ENCODE measurements at regions not wholly inside any gene's neighbourhood (a gene's known extent, or its start where the extent isn't known, plus 50 kb on each side); places are given as distances from the start of the nearest gene placed in this dataset.

GRCh38 chr2:39515273-39515896 lies 78.3 kb upstream of the MAP4K3 start (continued):
- TF ChIP-seq NCOA2 (CRISPR knock-in tag; IDR thresholded peaks at IDR 0.05) (peak; percentile 80), ZNF282 (IDR thresholded peaks at IDR 0.05; ENCODE audit: partially characterized antibody) (no peak), DPF2 (CRISPR knock-in tag; IDR thresholded peaks at IDR 0.05; ENCODE audit: borderline replicate concordance, low read depth) (peak; percentile 88), IRF2 (CRISPR knock-in tag; IDR thresholded peaks at IDR 0.05) (peak; percentile 84; the same call in 1 of the 2 replicates), MBNL3 (CRISPR knock-in tag; conservative IDR thresholded peaks at IDR 0.05) (no peak), KAT7 (CRISPR knock-in tag; IDR thresholded peaks at IDR 0.05; ENCODE audit: borderline replicate concordance) (no peak), ZNF121 (CRISPR knock-in tag; IDR thresholded peaks at IDR 0.05) (peak; percentile 26; the same call in 1 of the 2 replicates), TFE3 (CRISPR knock-in tag; IDR thresholded peaks at IDR 0.05) (peak; percentile 56), NFKBIZ (CRISPR knock-in tag; IDR thresholded peaks at IDR 0.05) (peak; percentile 42), ZNF441 (CRISPR knock-in tag; IDR thresholded peaks at IDR 0.05; ENCODE audit: borderline replicate concordance) (0 out of 2 replicates have a peak, but pooled peaks have one; percentile 10), RXRB (CRISPR knock-in tag; IDR thresholded peaks at IDR 0.05; ENCODE audit: borderline replicate concordance) (peak; percentile 89), ATF2 (CRISPR knock-in tag; IDR thresholded peaks at IDR 0.05) (0 out of 2 replicates have a peak, but pooled peaks have one; percentile 48), THRA (CRISPR knock-in tag; IDR thresholded peaks at IDR 0.05; ENCODE audit: borderline replicate concordance) (peak; percentile 73; the same call in 1 of the 2 replicates), MEIS2 (CRISPR knock-in tag; IDR thresholded peaks at IDR 0.05) (peak; percentile 63), ZNF615 (CRISPR knock-in tag; IDR thresholded peaks at IDR 0.05; ENCODE audit: borderline replicate concordance) (0 out of 2 replicates have a peak, but pooled peaks have one; percentile 51), ZBTB43 (CRISPR knock-in tag; conservative IDR thresholded peaks at IDR 0.05) (peak; percentile 77), ZNF124 (CRISPR knock-in tag; IDR thresholded peaks at IDR 0.05) (0 out of 2 replicates have a peak, but pooled peaks have one; percentile 30), KDM4B (CRISPR knock-in tag; IDR thresholded peaks at IDR 0.05) (peak; percentile 42; the same call in 1 of the 2 replicates), ZNF619 (CRISPR knock-in tag; IDR thresholded peaks at IDR 0.05) (no peak), ZNF740 (CRISPR knock-in tag; IDR thresholded peaks at IDR 0.05) (no peak), SOX6 (IDR thresholded peaks at IDR 0.05) (no peak), SOX6 (CRISPR knock-in tag; IDR thresholded peaks at IDR 0.05) (peak; percentile 89), HINFP (CRISPR knock-in tag; IDR thresholded peaks at IDR 0.05; ENCODE audit: low read depth) (peak; percentile 14), MEF2D (CRISPR knock-in tag; IDR thresholded peaks at IDR 0.05) (peak; percentile 89)
